GM11168 (cell line): ENCODE measurements at regions not wholly inside any gene's neighbourhood (a gene's known extent, or its start where the extent isn't known, plus 50 kb on each side); places are given as distances from the start of the nearest gene placed in this dataset.

Source experiments
- in situ Hi-C: fragments of 300-500 bp; cut with MboI; formaldehyde crosslinking; loops from one replicate; pipeline ENCODE4 v1.12.0; 2022; ENCODE audit warnings: low sequenced_read_pairs; ENCODE audit not compliant: unreplicated experiment

GRCh38 chr7:21076574-21076973 lies 289.9 kb upstream of the SP8 start:
- in situ Hi-C loops, result no loop called here

DNA sequence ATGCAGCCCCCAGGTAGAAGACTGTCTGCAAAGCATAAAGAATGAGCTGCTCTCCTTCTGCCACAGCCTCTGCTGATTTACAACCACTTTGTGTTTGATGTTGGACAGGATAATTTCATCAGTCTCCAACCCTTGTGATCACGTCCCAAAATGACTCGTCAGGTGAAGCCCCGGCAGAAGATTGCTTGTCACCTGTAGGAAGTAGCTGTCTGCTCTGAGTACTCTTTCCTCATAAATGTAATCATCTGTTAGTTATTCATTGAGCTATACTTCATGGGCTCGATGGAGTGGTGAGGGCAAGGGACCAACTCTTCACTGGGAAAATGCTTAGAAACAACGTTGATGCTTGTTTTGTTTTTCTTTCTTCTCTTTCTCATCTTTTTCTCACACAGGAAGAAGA lies 290.9 kb upstream of the SP8 start:
- in situ Hi-C loops, result no loop called here

DNA sequence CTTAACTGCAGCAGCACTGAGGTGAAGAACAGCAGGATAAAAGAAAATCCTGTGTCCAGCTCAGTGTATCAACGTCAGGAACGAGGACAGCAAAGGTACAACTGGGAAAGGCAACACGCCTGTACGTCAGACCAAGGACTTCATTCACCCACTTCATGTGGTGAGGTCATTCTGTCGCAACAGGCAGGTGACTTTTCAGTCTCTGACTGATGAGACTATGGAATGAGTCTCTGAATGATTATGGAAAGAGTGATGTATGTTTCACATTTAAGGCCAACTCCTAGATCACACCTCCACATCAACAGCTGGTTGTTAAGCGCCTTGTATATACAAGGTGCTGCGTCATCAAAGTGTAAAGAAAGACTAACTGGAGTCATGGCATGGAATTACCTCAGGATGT lies 297.6 kb upstream of the SP8 start:
- in situ Hi-C loops, result no loop called here

GRCh38 chr7:21086688-21087087 lies 300.0 kb upstream of the SP8 start:
- in situ Hi-C loops, result no loop called here

DNA sequence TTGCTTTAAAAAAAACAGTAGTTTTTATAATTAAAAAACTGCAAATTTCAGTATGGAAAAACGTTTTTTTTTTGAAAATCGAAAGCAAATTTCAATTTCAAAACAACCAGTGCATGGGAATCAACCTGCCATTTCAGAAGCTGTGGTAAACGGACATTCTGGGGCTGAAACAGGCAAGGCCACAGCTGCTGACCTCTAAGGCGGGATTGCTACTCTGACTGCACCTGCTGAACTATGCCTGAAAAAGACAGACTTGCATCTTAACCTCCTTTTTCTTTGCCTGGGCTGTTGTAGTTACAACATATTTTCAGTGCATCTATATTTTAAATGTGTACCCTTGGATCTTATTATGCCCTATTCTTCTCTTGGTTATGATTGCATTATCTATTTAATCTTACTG lies 303.0 kb upstream of the SP8 start:
- in situ Hi-C loops, result no loop called here

DNA sequence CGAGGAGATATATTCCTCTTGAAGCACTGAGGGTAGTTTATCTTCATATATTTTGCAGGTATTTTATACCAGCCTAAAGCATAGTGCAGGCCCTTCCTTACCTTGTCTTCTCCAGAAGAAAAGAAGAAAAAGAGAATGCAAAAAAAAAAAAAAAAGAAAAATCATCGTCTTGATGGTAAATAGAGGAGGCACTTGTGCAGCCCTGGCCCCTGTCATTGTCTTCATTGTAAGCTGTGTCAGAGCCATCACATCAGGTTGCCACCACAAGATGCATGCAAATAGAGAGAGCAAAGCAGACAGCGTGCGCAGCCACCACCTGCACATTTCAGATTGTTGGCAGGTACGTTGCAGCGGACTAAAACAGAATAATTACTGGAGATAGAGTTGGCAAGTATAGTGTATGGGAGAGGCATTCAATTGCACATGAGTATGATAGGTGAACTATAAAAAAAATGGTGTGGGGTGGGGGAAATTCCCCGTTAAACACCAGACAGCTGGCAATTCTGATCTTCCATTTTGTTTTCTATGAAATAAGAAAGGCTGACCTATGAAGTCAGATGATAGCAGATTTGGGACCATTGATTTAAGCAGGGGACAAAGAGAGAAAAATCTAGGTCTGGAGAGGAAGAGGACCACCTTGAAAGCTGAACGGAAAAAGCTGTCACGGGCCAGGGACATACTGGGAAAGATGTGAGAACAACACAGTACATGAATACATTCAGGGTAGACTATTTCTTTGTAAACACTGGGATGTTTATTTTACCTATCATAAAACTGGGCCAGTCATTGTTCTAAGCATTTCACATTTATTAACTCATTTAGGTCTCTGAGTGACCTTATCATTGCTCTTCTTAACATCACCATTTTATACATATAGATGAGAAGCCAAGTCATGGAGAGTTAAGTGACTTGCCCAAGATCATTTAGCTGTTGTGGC lies 306.3 kb upstream of the SP8 start:
- in situ Hi-C loops, result no loop called here

- in situ Hi-C loops, result no loop called here
Measured at GRCh38 chr7:21094589-21094988, 307.9 kb upstream of the SP8 start.

- in situ Hi-C loops, result no loop called here
Measured at GRCh38 chr7:21099432-21099831, 312.7 kb upstream of the SP8 start.

GRCh38 chr7:21099955-21100354 lies 313.3 kb upstream of the SP8 start:
- in situ Hi-C loops, result no loop called here

GRCh38 chr7:21101541-21101940 lies 314.9 kb upstream of the SP8 start:
- in situ Hi-C loops, result no loop called here

- in situ Hi-C loops, result no loop called here
Measured at GRCh38 chr7:21103426-21104123, 316.9 kb upstream of the SP8 start.

GRCh38 chr7:21104124-21104500 lies 317.4 kb upstream of the SP8 start:
- in situ Hi-C loops, result no loop called here

- in situ Hi-C loops, result no loop called here
Measured at GRCh38 chr7:21106296-21106732, 319.6 kb upstream of the SP8 start.

GRCh38 chr7:21107101-21107500 lies 320.4 kb upstream of the SP8 start:
- in situ Hi-C loops, result no loop called here

GRCh38 chr7:21108182-21108581 lies 319.7 kb upstream of the SP4 start:
- in situ Hi-C loops, result no loop called here

DNA sequence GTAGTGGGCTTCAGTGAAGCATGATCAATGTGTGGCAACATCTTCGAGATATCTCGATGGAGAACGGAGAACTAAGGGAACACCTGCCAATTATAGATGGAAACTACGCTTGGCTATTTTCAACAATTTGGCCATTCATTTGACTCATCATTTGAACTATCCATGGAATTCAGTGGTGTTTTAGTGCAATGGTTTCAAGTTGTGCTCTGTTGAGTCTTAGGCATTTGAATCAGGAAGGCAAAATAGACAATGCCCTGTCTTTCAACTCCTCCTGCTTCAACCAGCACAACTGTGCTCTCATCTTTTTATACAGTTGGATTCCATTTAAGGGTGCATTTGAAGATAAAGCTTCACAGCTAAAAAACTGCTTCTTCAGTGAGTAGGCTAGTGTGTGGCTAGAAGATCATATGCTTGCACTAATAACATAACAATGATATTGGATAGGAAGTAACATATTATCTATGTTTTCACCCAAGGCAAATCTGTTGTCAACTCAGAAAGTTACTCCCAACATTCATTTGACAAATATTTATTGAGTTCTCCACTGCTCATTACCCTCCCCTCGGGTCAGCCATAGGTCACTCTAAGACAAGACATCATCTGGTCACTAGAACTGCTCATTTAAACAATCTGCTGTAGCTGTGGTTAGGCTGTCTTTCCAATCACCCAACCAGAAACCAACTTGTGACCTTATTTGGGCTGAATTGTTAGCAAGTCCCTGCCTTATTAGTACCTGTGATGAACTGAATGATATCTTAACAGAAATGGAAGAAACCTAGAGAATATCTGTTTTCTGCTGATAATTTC lies 314.1 kb upstream of the SP4 start:
- in situ Hi-C loops, result no loop called here

- in situ Hi-C loops, result no loop called here
Measured at GRCh38 chr7:21123586-21123985, 304.3 kb upstream of the SP4 start.

GRCh38 chr7:21125297-21125696 lies 302.6 kb upstream of the SP4 start:
- in situ Hi-C loops, result no loop called here

DNA sequence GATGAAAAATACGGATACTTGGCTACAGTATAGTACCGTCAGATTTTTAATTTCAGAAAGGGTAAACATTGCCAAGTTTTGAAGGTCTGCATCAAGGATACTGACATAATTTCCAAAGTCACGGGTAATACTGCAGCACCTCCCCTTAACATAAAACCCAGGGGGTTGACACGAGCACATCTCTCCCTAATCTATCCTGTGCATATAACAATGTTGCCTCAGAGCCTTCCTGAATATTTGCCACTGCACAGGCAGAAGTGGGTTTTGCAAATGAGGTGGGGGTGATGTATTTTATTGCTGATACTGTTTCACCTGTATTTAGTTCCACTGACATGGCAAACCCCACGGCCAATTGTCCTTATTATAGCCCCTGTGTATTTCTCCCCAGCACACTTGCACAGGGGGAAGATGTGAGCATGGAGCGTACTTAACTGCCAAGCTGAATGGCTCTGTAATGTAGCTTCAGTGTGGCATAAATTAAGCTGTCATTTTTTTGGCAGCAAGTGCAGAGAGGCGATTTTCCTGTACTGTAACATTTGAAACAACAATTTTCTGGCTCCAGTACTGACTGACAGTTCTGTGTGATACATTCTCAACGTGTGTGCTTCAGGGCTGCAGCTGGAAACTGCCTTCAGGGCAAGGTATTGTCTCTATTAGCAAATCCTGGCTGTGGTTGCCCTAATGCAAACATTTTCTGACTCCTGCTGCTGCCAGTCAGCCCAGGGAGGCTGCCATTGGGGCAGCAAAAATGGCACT lies 299.6 kb upstream of the SP4 start:
- in situ Hi-C loops, result no loop called here

GRCh38 chr7:21131897-21132296 lies 296.0 kb upstream of the SP4 start:
- in situ Hi-C loops, result no loop called here
